Upper lobe of left lung (tissue), 6 donors: ENCODE measurements at regions not wholly inside any gene's neighbourhood (a gene's known extent, or its start where the extent isn't known, plus 50 kb on each side); places are given as distances from the start of the nearest gene placed in this dataset.

Experiments used
- ATAC-seq, 2 donors: fragments of 200-7000 bp; cut with Tn5 transposase; one replicate each; pipeline ENCODE4 v1.9.1; 2022; ENCODE audit warnings: mild to moderate bottlenecking in 2 of 2, moderate library complexity in 2 of 2; ENCODE audit not compliant: low FRiP score in 2 of 2
- DNase-seq, 2 donors: peaks; one replicate each; pipeline ENCODE4 v3.0.0-alpha.2; 2019 to 2020
- H3K27ac ChIP-seq, 4 donors: fragments of 200-600 bp; sonication (generic); one replicate each; pipeline ENCODE4 v1.5.1; 2016 to 2019
- H3K27me3 ChIP-seq, 4 donors: fragments of 200-600 bp; sonication (generic); one replicate each; pipeline ENCODE4 v1.5.1; 2017 to 2019
- H3K36me3 ChIP-seq, 4 donors: fragments of 200-600 bp; sonication (generic); one replicate each; pipeline ENCODE4 v1.5.1; 2016 to 2019
- H3K4me1 ChIP-seq, 4 donors: fragments of 200-600 bp; sonication (generic); one replicate each; pipeline ENCODE4 v1.5.1; 2018 to 2019
- H3K4me3 ChIP-seq, 4 donors: fragments of 200-600 bp; sonication (generic); one replicate each; pipeline ENCODE4 v1.5.1; 2017 to 2019; ENCODE audit warnings: mild to moderate bottlenecking in 2 of 4, moderate library complexity in 1 of 4
- H3K9me3 ChIP-seq, 4 donors: fragments of 200-600 bp; sonication (generic); one replicate each; pipeline ENCODE4 v1.5.1; 2018 to 2019
- EP300 ChIP-seq, 4 donors: sonication (generic); formaldehyde crosslinking; IDR thresholded peaks; one replicate each; pipeline ENCODE4 v1.5.1; 2017; ENCODE audit warnings: antibody characterized with exemption in 4 of 4, control low read depth in 2 of 4
- POLR2A ChIP-seq, 4 donors: fragments of 450-650 bp; IDR thresholded peaks; one replicate each; pipeline ENCODE4 v1.5.1; 2016 to 2017; ENCODE audit warnings: antibody characterized with exemption in 4 of 4, mild to moderate bottlenecking in 2 of 4
- POLR2AphosphoS5 ChIP-seq, 2 donors: sonication (generic); formaldehyde crosslinking; IDR thresholded peaks; one replicate each; pipeline ENCODE4 v1.5.1; 2017; ENCODE audit warnings: antibody characterized with exemption in 2 of 2
- WGBS, 2 donors: methylation state at CpG; one replicate each; pipeline ENCODE4 v1.1.5; 2017 to 2018; 5-methylcytosine and 5-hydroxymethylcytosine counted together
- TF ChIP-seq, protein P1 (sequence below), 6 experiments: fragments of 450-650 bp in 4 of 6; fragments of 200-600 bp in 2 of 6; sonication (generic) in 2 of 6; IDR thresholded peaks; one replicate each; pipeline ENCODE4 v1.5.1; 2016 to 2019; ENCODE audit warnings: antibody characterized with exemption in 6 of 6
- donor health status: DM: no; HTN: no; CAD: no; lungs with moderate emphysema.
- donor health status: DM: no; HTN: yes; CAD: no; lungs with severe emphysema.

DNA sequence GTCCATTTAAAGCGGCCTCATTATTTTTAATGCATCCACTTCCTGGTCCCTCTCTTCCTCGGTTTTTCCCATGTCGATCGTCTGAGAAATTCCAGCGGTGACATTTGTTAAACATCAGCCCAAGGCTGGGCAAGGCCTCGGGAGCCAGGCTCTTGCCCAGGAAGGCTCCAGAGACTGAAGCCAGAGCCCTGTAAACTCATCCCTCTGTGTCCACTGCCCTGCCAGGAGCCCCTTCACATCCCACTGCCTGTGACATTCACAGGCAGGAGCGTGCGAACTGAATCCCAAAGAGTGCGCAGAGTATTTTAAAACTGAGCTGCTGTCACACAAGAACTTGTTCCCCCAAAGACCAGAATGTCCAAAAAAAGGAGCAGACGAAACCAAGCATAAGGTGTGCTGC is 56.5 kb upstream of the ANO1 start:
- H3K4me3 ChIP-seq: no peak overlapping the region
- H3K27ac ChIP-seq: no peak overlapping the region
- no peak for ATAC-seq
- no peaks in the 10 kb centered on the region for H3K27me3 ChIP-seq
- DNase-seq: no peak
- TF ChIP-seq POLR2AphosphoS5 (IDR thresholded peaks at IDR 0.05) (no peak), EP300 (IDR thresholded peaks at IDR 0.05) (no peak), POLR2A (IDR thresholded peaks at IDR 0.05) (no peak)
- TF ChIP-seq, protein P1, sequence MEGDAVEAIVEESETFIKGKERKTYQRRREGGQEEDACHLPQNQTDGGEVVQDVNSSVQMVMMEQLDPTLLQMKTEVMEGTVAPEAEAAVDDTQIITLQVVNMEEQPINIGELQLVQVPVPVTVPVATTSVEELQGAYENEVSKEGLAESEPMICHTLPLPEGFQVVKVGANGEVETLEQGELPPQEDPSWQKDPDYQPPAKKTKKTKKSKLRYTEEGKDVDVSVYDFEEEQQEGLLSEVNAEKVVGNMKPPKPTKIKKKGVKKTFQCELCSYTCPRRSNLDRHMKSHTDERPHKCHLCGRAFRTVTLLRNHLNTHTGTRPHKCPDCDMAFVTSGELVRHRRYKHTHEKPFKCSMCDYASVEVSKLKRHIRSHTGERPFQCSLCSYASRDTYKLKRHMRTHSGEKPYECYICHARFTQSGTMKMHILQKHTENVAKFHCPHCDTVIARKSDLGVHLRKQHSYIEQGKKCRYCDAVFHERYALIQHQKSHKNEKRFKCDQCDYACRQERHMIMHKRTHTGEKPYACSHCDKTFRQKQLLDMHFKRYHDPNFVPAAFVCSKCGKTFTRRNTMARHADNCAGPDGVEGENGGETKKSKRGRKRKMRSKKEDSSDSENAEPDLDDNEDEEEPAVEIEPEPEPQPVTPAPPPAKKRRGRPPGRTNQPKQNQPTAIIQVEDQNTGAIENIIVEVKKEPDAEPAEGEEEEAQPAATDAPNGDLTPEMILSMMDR (IDR thresholded peaks at IDR 0.05): no peak
- 71 to 72% methylated on average over 10 of the region's 10 CpGs for WGBS, 2 donors
- H3K4me1 ChIP-seq: peaks cover 0 to 5% (median 0%) of the 10 kb centered on the region in 4 donors
- H3K9me3 ChIP-seq: no peaks in the 10 kb centered on the region
- H3K36me3 ChIP-seq: no peaks in the 10 kb centered on the region

DNA sequence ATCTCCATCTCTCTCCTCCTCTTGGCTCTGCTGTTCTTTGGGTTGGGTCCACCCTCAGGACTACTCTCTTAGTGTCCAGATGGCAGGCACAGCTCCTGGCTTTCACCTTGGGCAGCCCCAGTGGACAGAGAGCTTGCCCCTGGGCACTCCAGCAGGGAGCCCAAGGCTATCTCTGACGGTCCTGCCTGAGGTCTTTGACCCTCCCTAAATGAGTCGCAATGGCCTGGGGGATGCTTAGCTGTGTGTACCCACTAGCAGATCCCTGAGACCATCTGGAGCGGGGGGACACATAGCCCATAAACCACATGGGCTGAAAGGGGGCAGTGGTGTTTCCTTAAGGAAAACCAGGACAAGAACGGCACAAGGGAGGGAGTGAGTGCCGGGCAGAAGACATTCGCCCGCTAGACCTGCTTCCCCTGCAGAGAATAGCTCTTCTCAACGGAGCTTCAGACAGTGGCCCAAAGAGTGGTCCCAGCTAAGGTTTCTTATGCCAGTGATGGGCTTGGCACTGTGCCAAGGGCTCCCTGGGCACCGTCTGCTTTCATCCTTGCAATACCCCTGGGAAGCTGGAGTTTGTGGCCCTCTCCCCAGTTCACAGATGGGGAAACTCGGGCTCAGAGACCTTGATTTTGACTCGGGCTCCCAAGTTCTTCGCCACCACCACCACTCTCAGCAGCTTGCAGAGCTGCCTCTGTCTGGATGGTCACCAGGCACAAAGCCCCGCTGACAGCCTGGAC is 53.9 kb upstream of the ANO1 start:
- DNase-seq (no peak), ATAC-seq (no peak)
- Histone ChIP-seq H3K9me3 (no peaks in the 10 kb centered on the region), H3K27ac (no peak overlapping the region), H3K36me3 (no peaks in the 10 kb centered on the region), H3K4me3 (no peak overlapping the region), H3K4me1 (peaks cover 0 to 5% (median 0%) of the 10 kb centered on the region in 4 donors), H3K27me3 (no peaks in the 10 kb centered on the region)
- TF ChIP-seq POLR2A (IDR thresholded peaks at IDR 0.05) (no peak), EP300 (IDR thresholded peaks at IDR 0.05) (no peak), POLR2AphosphoS5 (IDR thresholded peaks at IDR 0.05) (no peak)
- TF ChIP-seq, protein P1 (IDR thresholded peaks at IDR 0.05): no peak
- 86 to 88% methylated on average over 10 to 13 of the region's 13 CpGs for whole genome bisulfite sequencing, 2 donors

DNA sequence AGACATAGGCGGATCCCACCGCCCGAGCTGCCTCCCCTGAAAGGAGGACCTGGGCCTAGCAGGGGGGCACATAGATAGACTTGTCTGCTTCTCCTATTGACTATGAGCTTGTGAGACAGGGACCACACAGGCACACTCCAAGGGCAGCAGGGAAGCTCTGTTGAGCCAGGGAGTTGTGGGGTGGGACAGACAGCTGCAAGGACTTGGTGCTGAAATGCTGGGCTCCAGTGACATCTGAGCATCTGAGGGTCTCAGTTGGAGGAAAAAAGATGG is 53.4 kb upstream of the ANO1 start:
- Histone ChIP-seq H3K27ac (no peak overlapping the region), H3K36me3 (no peaks in the 10 kb centered on the region), H3K9me3 (no peaks in the 10 kb centered on the region), H3K27me3 (no peaks in the 10 kb centered on the region), H3K4me3 (no peak overlapping the region), H3K4me1 (peaks cover 0 to 5% (median 0%) of the 10 kb centered on the region in 4 donors)
- TF ChIP-seq, protein P1 (IDR thresholded peaks at IDR 0.05): no peak
- TF ChIP-seq POLR2A (IDR thresholded peaks at IDR 0.05) (no peak), EP300 (IDR thresholded peaks at IDR 0.05) (no peak), POLR2AphosphoS5 (IDR thresholded peaks at IDR 0.05) (no peak)
- 94 to 97% methylated on average over 3 of the region's 3 CpGs for WGBS, 2 donors
- DNase-seq: no peak
- ATAC-seq: no peak

DNA sequence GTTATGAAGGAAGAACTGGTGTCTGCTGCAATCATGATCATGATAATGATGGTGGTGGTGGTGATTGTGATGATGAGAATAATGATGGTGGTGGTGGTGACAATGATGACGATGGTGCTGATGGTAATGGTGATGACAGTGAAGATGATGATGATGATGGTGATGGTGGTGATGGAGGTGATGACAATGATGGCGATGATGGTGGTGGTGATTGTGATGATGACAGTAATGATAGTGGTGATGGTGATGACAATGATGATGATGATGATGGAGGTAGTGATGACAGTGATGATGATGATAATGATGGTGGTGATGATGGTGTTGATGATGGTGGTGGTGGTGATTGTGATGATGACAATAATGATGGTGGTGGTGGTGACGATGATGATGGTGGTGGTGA is 52.8 kb upstream of the ANO1 start:
- DNase-seq (no peak), ATAC-seq (no peak)
- Histone ChIP-seq H3K27me3 (no peaks in the 10 kb centered on the region), H3K4me1 (peaks cover 0 to under 1% (median 0%) of the 10 kb centered on the region in 4 donors), H3K9me3 (no peaks in the 10 kb centered on the region), H3K36me3 (no peaks in the 10 kb centered on the region), H3K4me3 (no peak overlapping the region), H3K27ac (no peak overlapping the region)
- 93 to 96% methylated on average over 3 of the region's 3 CpGs for WGBS, 2 donors
- no peak for TF ChIP-seq POLR2A (IDR thresholded peaks at IDR 0.05)
- TF ChIP-seq, protein P1 (IDR thresholded peaks at IDR 0.05): no peak
- TF ChIP-seq EP300 (IDR thresholded peaks at IDR 0.05): no peak
- no peak for TF ChIP-seq POLR2AphosphoS5 (IDR thresholded peaks at IDR 0.05)

DNA sequence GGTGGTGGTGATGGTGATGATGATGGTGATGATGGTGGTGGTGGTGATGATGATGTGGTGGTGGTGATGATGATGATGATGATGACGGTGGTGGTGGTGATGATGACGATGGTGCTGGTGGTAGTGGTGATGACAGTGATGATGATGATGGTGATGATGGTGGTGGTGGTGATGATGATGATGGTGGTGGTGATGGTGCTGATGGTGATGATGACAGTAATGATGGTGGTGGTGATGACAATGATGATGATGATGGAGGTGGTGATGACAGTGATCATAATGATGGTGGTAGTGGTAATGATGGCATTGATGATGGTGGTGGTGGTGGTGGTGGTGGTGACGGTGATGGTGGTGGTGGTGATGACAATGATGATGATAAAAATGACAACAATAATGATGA is 52.1 kb upstream of the ANO1 start:
- ATAC-seq: no peak
- H3K27ac ChIP-seq: no peak overlapping the region
- H3K4me3 ChIP-seq: no peak overlapping the region
- H3K36me3 ChIP-seq: no peaks in the 10 kb centered on the region
- DNase-seq: no peak
- TF ChIP-seq EP300 (IDR thresholded peaks at IDR 0.05): no peak
- no peak for TF ChIP-seq POLR2A (IDR thresholded peaks at IDR 0.05)
- TF ChIP-seq, protein P1 (IDR thresholded peaks at IDR 0.05): no peak
- no peak for TF ChIP-seq POLR2AphosphoS5 (IDR thresholded peaks at IDR 0.05)
- WGBS, 2 donors: 88 to 100% methylated on average over 3 of the region's 3 CpGs
- H3K9me3 ChIP-seq: no peaks in the 10 kb centered on the region
- no peaks in the 10 kb centered on the region for H3K4me1 ChIP-seq
- no peaks in the 10 kb centered on the region for H3K27me3 ChIP-seq
